Coronary artery (tissue), 2 donors: ENCODE measurements at regions not wholly inside any gene's neighbourhood (a gene's known extent, or its start where the extent isn't known, plus 50 kb on each side); places are given as distances from the start of the nearest gene placed in this dataset.

Experiments
- DNase-seq: peaks from one replicate; pipeline ENCODE4 v3.0.0-alpha.2; 2017; ENCODE audit warnings: low spot score
- H3K27ac ChIP-seq, 2 donors: fragments of 200-600 bp; sonication (generic); one replicate each; pipeline ENCODE4 v1.5.1; 2016 to 2019
- H3K4me3 ChIP-seq: fragments of 200-600 bp; sonication (generic); 2 replicates; pipeline ENCODE4 v1.5.1; 2016; ENCODE audit warnings: mild to moderate bottlenecking, moderate library complexity
- CTCF ChIP-seq: fragments of 200-600 bp; sonication (generic); IDR thresholded peaks from one replicate; pipeline ENCODE4 v1.5.1; 2019; ENCODE audit warnings: antibody characterized with exemption

GRCh38 chr4:3870567-3870962, 104.4 kb downstream of the ADRA2C start:
- no peak for DNase-seq
- Histone ChIP-seq H3K4me3 (no peak overlapping the region), H3K27ac (no peak overlapping the region)
- TF ChIP-seq CTCF: no peak

GRCh38 chr4:3871181-3871852, 105.1 kb downstream of the ADRA2C start:
- no peak for TF ChIP-seq CTCF
- H3K27ac ChIP-seq: no peak overlapping the region
- peak overlapping the region; percentile 40 for H3K4me3 ChIP-seq
- DNase-seq: no peak

- no peak overlapping the region for H3K4me3 ChIP-seq
- TF ChIP-seq CTCF: no peak
- no peak overlapping the region for H3K27ac ChIP-seq
- peak; percentile 50 for DNase-seq
These were observed 106.0 kb downstream of the ADRA2C start for GRCh38 chr4:3871881-3872833.

GRCh38 chr4:3872834-3873313, 106.7 kb downstream of the ADRA2C start:
- peak; percentile 35 for DNase-seq
- TF ChIP-seq CTCF: no peak
- Histone ChIP-seq H3K4me3 (no peak overlapping the region), H3K27ac (no peak overlapping the region)

- no peak for TF ChIP-seq CTCF
- H3K27ac ChIP-seq: no peak overlapping the region
- peak; percentile 55 for DNase-seq
These were observed 107.3 kb downstream of the ADRA2C start for GRCh38 chr4:3873408-3874027.

GRCh38 chr4:3874028-3874415, 107.8 kb downstream of the ADRA2C start:
- no peak overlapping the region for H3K27ac ChIP-seq
- no peak overlapping the region for H3K4me3 ChIP-seq
- no peak for TF ChIP-seq CTCF
- peak; percentile 38 for DNase-seq

More at GRCh38 chr4:3873408-3874027, 107.3 kb downstream of the ADRA2C start:
- no peak overlapping the region for H3K4me3 ChIP-seq
